ENCODE measurements at regions not wholly inside any gene's neighbourhood (a gene's known extent, or its start where the extent isn't known, plus 50 kb on each side); places are given as distances from the start of the nearest gene placed in this dataset.

DNA sequence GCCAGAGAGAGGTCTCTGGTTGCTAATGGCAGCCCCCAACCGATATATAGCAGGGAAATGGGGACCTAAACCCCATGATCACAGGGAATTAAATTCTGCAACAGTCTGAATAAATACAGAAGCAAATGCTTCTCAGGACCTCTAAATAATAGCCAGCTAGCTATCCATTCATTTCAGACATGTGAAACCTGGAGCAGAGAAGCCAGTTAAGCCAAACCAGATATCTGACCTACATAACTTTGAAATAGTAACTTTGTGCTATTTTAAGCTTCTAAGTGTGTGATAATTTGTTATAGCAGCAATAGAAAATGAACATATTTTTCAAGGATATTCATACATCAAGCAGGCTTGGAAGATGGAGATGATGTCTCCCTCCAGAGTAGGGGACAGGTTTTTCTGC lies 1062.9 kb upstream of the CADM2 start:
- TF ChIP-seq, protein P1, sequence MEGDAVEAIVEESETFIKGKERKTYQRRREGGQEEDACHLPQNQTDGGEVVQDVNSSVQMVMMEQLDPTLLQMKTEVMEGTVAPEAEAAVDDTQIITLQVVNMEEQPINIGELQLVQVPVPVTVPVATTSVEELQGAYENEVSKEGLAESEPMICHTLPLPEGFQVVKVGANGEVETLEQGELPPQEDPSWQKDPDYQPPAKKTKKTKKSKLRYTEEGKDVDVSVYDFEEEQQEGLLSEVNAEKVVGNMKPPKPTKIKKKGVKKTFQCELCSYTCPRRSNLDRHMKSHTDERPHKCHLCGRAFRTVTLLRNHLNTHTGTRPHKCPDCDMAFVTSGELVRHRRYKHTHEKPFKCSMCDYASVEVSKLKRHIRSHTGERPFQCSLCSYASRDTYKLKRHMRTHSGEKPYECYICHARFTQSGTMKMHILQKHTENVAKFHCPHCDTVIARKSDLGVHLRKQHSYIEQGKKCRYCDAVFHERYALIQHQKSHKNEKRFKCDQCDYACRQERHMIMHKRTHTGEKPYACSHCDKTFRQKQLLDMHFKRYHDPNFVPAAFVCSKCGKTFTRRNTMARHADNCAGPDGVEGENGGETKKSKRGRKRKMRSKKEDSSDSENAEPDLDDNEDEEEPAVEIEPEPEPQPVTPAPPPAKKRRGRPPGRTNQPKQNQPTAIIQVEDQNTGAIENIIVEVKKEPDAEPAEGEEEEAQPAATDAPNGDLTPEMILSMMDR (conservative IDR thresholded peaks at IDR 0.05) = no peak
- TF ChIP-seq ZFX (IDR thresholded peaks at IDR 0.05) = no peak
